Type B pancreatic cell (in vitro differentiated cells): ENCODE measurements at regions not wholly inside any gene's neighbourhood (a gene's known extent, or its start where the extent isn't known, plus 50 kb on each side); places are given as distances from the start of the nearest gene placed in this dataset.

ENCODE experiments used
- DNase-seq: peaks from one replicate; pipeline ENCODE4 v3.0.0; 2021; ENCODE audit warnings: mixed read lengths; ENCODE audit not compliant: unreplicated experiment; ENCODE audit errors: extremely low spot score
- H3K27ac Mint-ChIP-seq: 2 replicates; pipeline ENCODE4 v1.8.0; 2021; ENCODE audit warnings: mild to moderate bottlenecking, mixed read lengths
- H3K27me3 Mint-ChIP-seq: 2 replicates; pipeline ENCODE4 v1.8.0; 2021; ENCODE audit warnings: mixed read lengths
- H3K36me3 Mint-ChIP-seq: 2 replicates; pipeline ENCODE4 v1.8.0; 2021; ENCODE audit warnings: mixed read lengths
- H3K4me1 Mint-ChIP-seq: one replicate; pipeline ENCODE4 v1.8.0; 2021; ENCODE audit warnings: mixed read lengths; ENCODE audit not compliant: unreplicated experiment
- H3K4me3 Mint-ChIP-seq: 2 replicates; pipeline ENCODE4 v1.8.0; 2021; ENCODE audit warnings: mild to moderate bottlenecking, mixed read lengths
- H3K9me3 Mint-ChIP-seq: 2 replicates; pipeline ENCODE4 v1.8.0; 2021; ENCODE audit warnings: mixed read lengths
- CTCF ChIP-seq: fragments of 200-600 bp; sonication (generic); conservative IDR thresholded peaks from 2 replicates; pipeline ENCODE4 v1.5.0; 2021; ENCODE audit warnings: antibody characterized with exemption, mild to moderate bottlenecking

DNA sequence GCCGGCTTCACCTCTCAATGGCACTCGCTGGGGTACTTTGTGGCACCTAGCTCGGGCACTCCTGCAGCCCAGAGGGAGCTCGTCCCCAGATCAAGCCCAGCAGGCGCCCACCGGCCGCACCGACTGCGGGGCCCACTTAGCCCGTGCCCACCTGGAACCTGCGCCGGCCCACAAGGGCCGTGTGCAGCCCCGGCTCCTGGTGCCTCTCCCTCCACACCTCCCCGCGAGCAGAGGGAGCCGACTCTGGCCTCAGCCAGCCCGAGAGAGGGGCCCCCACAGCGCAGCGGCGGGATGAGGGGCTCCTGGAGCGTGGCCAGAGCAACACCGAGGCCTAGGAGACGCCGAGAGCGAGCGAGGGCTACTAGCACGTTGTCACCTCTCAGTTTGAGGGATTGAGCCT, 82.1 kb upstream of the SHISA3 start:
- H3K4me3 Mint-ChIP-seq: no peak overlapping the region
- no peaks in the 10 kb centered on the region for H3K36me3 Mint-ChIP-seq
- H3K4me1 Mint-ChIP-seq: peaks cover 4% of the 10 kb centered on the region
- peaks cover 17% of the 10 kb centered on the region for H3K27me3 Mint-ChIP-seq
- H3K27ac Mint-ChIP-seq: no peak overlapping the region
- H3K9me3 Mint-ChIP-seq: peaks cover 10% of the 10 kb centered on the region
- no peak for DNase-seq
- no peak for TF ChIP-seq CTCF

GRCh38 chr4:42320822-42321388, 76.4 kb upstream of the SHISA3 start:
- H3K27me3 Mint-ChIP-seq: peaks cover 10% of the 10 kb centered on the region
- H3K4me1 Mint-ChIP-seq: no peaks in the 10 kb centered on the region
- DNase-seq: no peak
- no peak overlapping the region for H3K27ac Mint-ChIP-seq
- H3K4me3 Mint-ChIP-seq: no peak overlapping the region
- H3K36me3 Mint-ChIP-seq: no peaks in the 10 kb centered on the region
- H3K9me3 Mint-ChIP-seq: no peaks in the 10 kb centered on the region
- TF ChIP-seq CTCF: no peak

DNA sequence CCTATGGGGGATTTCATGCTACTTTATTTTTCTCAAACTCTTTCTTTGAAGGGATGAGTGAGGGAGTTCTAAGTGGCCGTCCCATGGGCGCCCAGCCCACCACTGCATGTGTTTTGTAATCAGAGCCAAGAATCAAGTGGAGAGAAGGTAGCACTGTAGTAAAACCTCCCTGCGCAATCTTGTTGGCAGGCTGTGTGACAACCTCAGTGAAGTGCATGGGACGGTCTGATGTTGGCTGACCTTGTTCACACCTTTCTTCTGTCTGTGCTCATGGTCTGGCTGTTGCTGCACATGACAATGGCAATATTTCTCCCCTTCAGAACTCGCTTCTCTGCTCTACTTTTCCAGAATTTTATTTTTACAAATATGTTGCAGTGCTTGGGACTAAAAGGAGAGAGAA, 71.2 kb upstream of the SHISA3 start:
- no peaks in the 10 kb centered on the region for H3K36me3 Mint-ChIP-seq
- no peak overlapping the region for H3K27ac Mint-ChIP-seq
- peaks cover 10% of the 10 kb centered on the region for H3K4me1 Mint-ChIP-seq
- peaks cover 1% of the 10 kb centered on the region for H3K9me3 Mint-ChIP-seq
- H3K27me3 Mint-ChIP-seq: no peaks in the 10 kb centered on the region
- H3K4me3 Mint-ChIP-seq: no peak overlapping the region
- DNase-seq: no peak
- TF ChIP-seq CTCF: no peak

- TF ChIP-seq CTCF: no peak
- no peaks in the 10 kb centered on the region for H3K27me3 Mint-ChIP-seq
- H3K4me3 Mint-ChIP-seq: no peak overlapping the region
- no peak overlapping the region for H3K27ac Mint-ChIP-seq
- DNase-seq: no peak
- peaks cover 4% of the 10 kb centered on the region for H3K9me3 Mint-ChIP-seq
- peaks cover 12% of the 10 kb centered on the region for H3K4me1 Mint-ChIP-seq
- H3K36me3 Mint-ChIP-seq: no peaks in the 10 kb centered on the region
Measured at GRCh38 chr4:42326524-42326923, 70.8 kb upstream of the SHISA3 start.

DNA sequence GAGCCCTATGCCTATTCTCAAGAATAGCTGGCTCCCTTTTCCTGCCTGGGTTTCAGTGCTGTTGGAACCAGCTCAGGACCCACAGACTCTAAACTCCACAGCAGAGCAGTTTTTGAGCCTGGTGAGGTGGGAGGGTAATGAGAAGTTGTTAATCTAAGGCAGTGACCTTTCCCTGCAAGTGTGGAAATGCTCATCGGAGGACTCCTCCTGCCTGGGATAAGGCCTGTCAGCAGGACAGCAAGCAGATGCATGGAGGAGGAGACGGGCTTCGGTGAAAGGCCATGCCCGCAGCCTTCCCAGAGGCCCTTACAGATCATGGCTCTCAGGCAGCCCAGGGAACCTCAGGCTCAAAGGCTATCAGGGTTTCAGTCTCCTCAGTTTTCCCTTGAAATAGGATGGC, 70.0 kb upstream of the SHISA3 start:
- Mint-ChIP-seq H3K36me3 (no peaks in the 10 kb centered on the region), H3K9me3 (peaks cover 4% of the 10 kb centered on the region)

More for the DNA sequence above, 70.0 kb upstream of the SHISA3 start:
- Mint-ChIP-seq H3K27ac (no peak overlapping the region), H3K27me3 (no peaks in the 10 kb centered on the region), H3K4me3 (no peak overlapping the region), H3K4me1 (peaks cover 12% of the 10 kb centered on the region)
- no peak for TF ChIP-seq CTCF
- no peak for DNase-seq
